PC-3 (cell line): ENCODE measurements at regions not wholly inside any gene's neighbourhood (a gene's known extent, or its start where the extent isn't known, plus 50 kb on each side); places are given as distances from the start of the nearest gene placed in this dataset.

Source experiments
- ATAC-seq: fragments of 200-7000 bp; cut with Tn5 transposase; 2 replicates; pipeline ENCODE4 v1.9.1; 2020; ENCODE audit warnings: mild to moderate bottlenecking, moderate library complexity
- BruUV-seq: library from RNA; stranded (reverse); fragments of 400-500 nt; replicated peaks from 2 replicates; lab custom pipeline; 2021; lab: Mats Ljungman, UMichigan
- CTCF ChIA-PET: fragments of 300-600 bp; sonication (Branson Sonifier 250); formaldehyde crosslinking; loops from one replicate; lab custom pipeline; 2022; ENCODE audit warnings: antibody characterized with exemption; lab: Charles Lee
- POLR2A ChIA-PET: fragments of 300-600 bp; sonication (Branson Sonifier 250); formaldehyde crosslinking; loops from one replicate; lab custom pipeline; 2022; ENCODE audit warnings: antibody characterized with exemption; ENCODE audit not compliant: unreplicated experiment; lab: Charles Lee
- DNase-seq: peaks from one replicate; pipeline ENCODE4 v3.0.0-alpha.2; 2015
- H2AFZ ChIP-seq: fragments of 300-600 bp; sonication (generic); 2 replicates; pipeline ENCODE4 v1.6.0; 2016; ENCODE audit warnings: antibody characterized with exemption, low read length
- H3F3A ChIP-seq: fragments of 300-600 bp; sonication (generic); one replicate; pipeline ENCODE4 v1.6.0; 2017; ENCODE audit warnings: antibody characterized with exemption, low read length, control low read depth, mild to moderate bottlenecking; ENCODE audit not compliant: unreplicated experiment
- H3K27ac ChIP-seq: fragments of 300-600 bp; sonication (generic); 2 replicates; pipeline ENCODE4 v1.5.1; 2016; ENCODE audit warnings: mild to moderate bottlenecking, low read length
- H3K27me3 ChIP-seq: fragments of 300-600 bp; sonication (generic); 2 replicates; pipeline ENCODE4 v1.6.1; 2016; ENCODE audit warnings: low read length, mixed read lengths
- H3K36me3 ChIP-seq: fragments of 300-600 bp; sonication (generic); 2 replicates; pipeline ENCODE4 v1.6.1; 2016; ENCODE audit warnings: low read depth, mixed run types, low read length, mixed read lengths
- H3K4me1 ChIP-seq: fragments of 300-600 bp; sonication (generic); 2 replicates; pipeline ENCODE4 v1.5.1; 2016; ENCODE audit warnings: low read length; ENCODE audit not compliant: insufficient read depth
- H3K4me2 ChIP-seq: fragments of 300-600 bp; sonication (generic); 2 replicates; pipeline ENCODE4 v1.6.0; 2016; ENCODE audit warnings: low read length
- H3K4me3 ChIP-seq: fragments of 300-600 bp; sonication (generic); 2 replicates; pipeline ENCODE4 v1.5.1; 2016; ENCODE audit warnings: mild to moderate bottlenecking, low read length, mixed read lengths
- H3K79me2 ChIP-seq: fragments of 300-600 bp; sonication (generic); 2 replicates; pipeline ENCODE4 v1.6.1; 2017; ENCODE audit warnings: low read length, mixed read lengths
- H3K9ac ChIP-seq: fragments of 300-600 bp; sonication (generic); 2 replicates; pipeline ENCODE4 v1.6.0; 2016; ENCODE audit warnings: mild to moderate bottlenecking, low read length
- H3K9me2 ChIP-seq: fragments of 300-600 bp; sonication (generic); replicated peaks from 2 replicates; pipeline ENCODE4 v1.6.1; 2016; ENCODE audit warnings: mixed run types, low read length, mixed read lengths
- H3K9me3 ChIP-seq: fragments of 300-600 bp; sonication (generic); 2 replicates; pipeline ENCODE4 v1.6.1; 2016; ENCODE audit warnings: low read length, mixed read lengths
- H4K20me1 ChIP-seq: fragments of 300-600 bp; sonication (generic); 2 replicates; pipeline ENCODE4 v1.6.1; 2016; ENCODE audit warnings: low read length, mixed read lengths
- CTCF ChIP-seq: fragments of 300-600 bp; sonication (generic); conservative IDR thresholded peaks from 2 replicates; pipeline ENCODE4 v1.5.1; 2017; ENCODE audit warnings: antibody characterized with exemption, low read depth, mild to moderate bottlenecking, low read length
- EZH2 ChIP-seq: fragments of 300-600 bp; sonication (generic); IDR thresholded peaks from one replicate; pipeline ENCODE4 v1.6.1; 2017; ENCODE audit warnings: antibody characterized with exemption, mild to moderate bottlenecking, low read length; ENCODE audit not compliant: unreplicated experiment
- EZH2phosphoT487 ChIP-seq: fragments of 300-600 bp; sonication (generic); IDR thresholded peaks from 2 replicates; pipeline ENCODE4 v1.6.1; 2018; ENCODE audit warnings: mild to moderate bottlenecking, antibody characterized with exemption, low read length, borderline replicate concordance
- intact Hi-C: fragments of 100-400 bp; cut with micrococcal nuclease; formaldehyde crosslinking; loops from 2 replicates; pipeline ENCODE4 v1.9.0; 2023

DNA sequence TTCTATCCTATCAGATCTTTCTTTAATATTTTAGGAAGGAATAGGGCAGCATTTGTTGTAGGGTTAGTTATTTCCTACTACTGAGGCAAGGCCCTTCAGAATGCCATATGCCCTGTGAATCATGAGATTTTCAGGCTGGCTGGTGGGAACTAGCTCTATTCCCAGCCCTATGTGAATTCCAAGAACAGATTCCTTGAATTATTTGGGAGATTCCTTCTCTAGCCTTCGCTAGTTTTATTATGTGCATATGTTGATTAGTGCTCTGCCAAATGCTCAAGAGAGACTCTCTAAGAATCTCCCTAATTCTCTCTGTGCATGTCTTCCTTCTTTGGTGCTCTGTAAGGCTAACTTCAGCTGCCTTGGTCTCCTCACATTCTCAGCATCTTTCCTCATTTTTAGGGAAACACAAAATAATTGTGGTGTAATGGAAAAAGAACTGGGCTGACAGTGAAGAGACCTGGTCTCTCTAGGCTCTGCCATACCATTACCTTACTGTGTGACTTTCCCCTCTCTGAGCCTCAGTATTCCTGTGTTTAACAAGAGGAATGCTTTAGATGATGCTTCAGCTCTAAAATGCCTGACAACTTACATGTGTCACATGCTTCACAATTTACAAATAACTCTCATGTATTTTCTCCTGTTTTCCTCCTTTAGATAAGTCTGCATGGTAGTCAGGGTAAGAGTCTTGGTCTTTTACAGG lies 79.7 kb downstream of the VMA21 start:
- H3K27me3 ChIP-seq, result no peaks in the 10 kb centered on the region
- no peak overlapping the region for H3K9ac ChIP-seq
- DNase-seq (no peak), ATAC-seq (no peak)
- no peak overlapping the region for H3K4me2 ChIP-seq
- H3F3A ChIP-seq, result no peaks in the 10 kb centered on the region
- H3K27ac ChIP-seq, result no peak overlapping the region
- no peaks in the 10 kb centered on the region for H3K36me3 ChIP-seq
- no peaks in the 10 kb centered on the region for H3K79me2 ChIP-seq
- no peak overlapping the region for H2AFZ ChIP-seq
- no peaks in the 10 kb centered on the region for H3K4me1 ChIP-seq
- H3K4me3 ChIP-seq, result no peak overlapping the region
- BruUV-seq, result no TSS peak
- POLR2A ChIA-PET, result no interaction called here
- no peaks in the 10 kb centered on the region for H3K9me2 ChIP-seq
- CTCF ChIA-PET, result no interaction called here
- H3K9me3 ChIP-seq, result no peaks in the 10 kb centered on the region
- TF ChIP-seq EZH2phosphoT487 (no peak), CTCF (no peak), EZH2 (no peak)
- no peaks in the 10 kb centered on the region for H4K20me1 ChIP-seq
- intact Hi-C loops, result no loop called here

GRCh38 chrX:151478058-151478457 lies 81.1 kb downstream of the VMA21 start:
- H3K27ac ChIP-seq, result no peak overlapping the region
- H3K4me1 ChIP-seq, result no peaks in the 10 kb centered on the region
- H3K36me3 ChIP-seq, result no peaks in the 10 kb centered on the region
- no peaks in the 10 kb centered on the region for H3K9me2 ChIP-seq
- DNase-seq, result no peak
- intact Hi-C loops, result no loop called here
- no peak for ATAC-seq
- no peak overlapping the region for H2AFZ ChIP-seq
- no peaks in the 10 kb centered on the region for H3K79me2 ChIP-seq
- H3K4me3 ChIP-seq, result no peak overlapping the region
- ChIA-PET CTCF (no interaction called here), POLR2A (no interaction called here)
- H4K20me1 ChIP-seq, result no peaks in the 10 kb centered on the region
- no peak overlapping the region for H3K9ac ChIP-seq
- H3K4me2 ChIP-seq, result no peak overlapping the region
- BruUV-seq, result no TSS peak
- H3F3A ChIP-seq, result no peaks in the 10 kb centered on the region
- TF ChIP-seq EZH2phosphoT487, result no peak
- no peak for TF ChIP-seq EZH2
- TF ChIP-seq CTCF, result no peak
- H3K27me3 ChIP-seq, result no peaks in the 10 kb centered on the region
- no peaks in the 10 kb centered on the region for H3K9me3 ChIP-seq

GRCh38 chrX:151488677-151489076 lies 74.8 kb upstream of the PASD1 start:
- no TSS peak for BruUV-seq
- CTCF ChIA-PET, result no interaction called here

More at GRCh38 chrX:151488677-151489076, 74.8 kb upstream of the PASD1 start:
- no peak overlapping the region for H3K4me2 ChIP-seq
- TF ChIP-seq EZH2 (no peak), CTCF (peak; percentile 42)
- ATAC-seq (no peak), DNase-seq (no peak)
- H3K4me1 ChIP-seq, result no peaks in the 10 kb centered on the region
- no peak overlapping the region for H3K9ac ChIP-seq
- H3K79me2 ChIP-seq, result no peaks in the 10 kb centered on the region
- intact Hi-C loops, result no loop called here
- no peak overlapping the region for H2AFZ ChIP-seq
- no peak overlapping the region for H3K27ac ChIP-seq
- H3K9me3 ChIP-seq, result no peaks in the 10 kb centered on the region
- no peak overlapping the region for H3K4me3 ChIP-seq
- H3K36me3 ChIP-seq, result no peaks in the 10 kb centered on the region
- no peaks in the 10 kb centered on the region for H3K9me2 ChIP-seq
- POLR2A ChIA-PET, result no interaction called here
- H3K27me3 ChIP-seq, result no peaks in the 10 kb centered on the region
- H4K20me1 ChIP-seq, result no peaks in the 10 kb centered on the region
- H3F3A ChIP-seq, result no peaks in the 10 kb centered on the region
